ENCODE measurements at regions not wholly inside any gene's neighbourhood (a gene's known extent, or its start where the extent isn't known, plus 50 kb on each side); places are given as distances from the start of the nearest gene placed in this dataset.

GRCh38 chr14:101057394-101057793 is 153.9 kb upstream of the RTL1 start:
- H3K4me1 Mint-ChIP-seq (ENCODE audit: low read depth): no peaks in the 10 kb centered on the region
- H3K27ac Mint-ChIP-seq: no peak overlapping the region
- H3K9me3 Mint-ChIP-seq: peaks cover 15% of the 10 kb centered on the region
- H3K27me3 Mint-ChIP-seq: peaks cover 2% of the 10 kb centered on the region
- H3K36me3 Mint-ChIP-seq (ENCODE audit: low read depth): no peaks in the 10 kb centered on the region
- no peak overlapping the region for H3K4me3 Mint-ChIP-seq

- H3K27me3 Mint-ChIP-seq: peaks cover 2% of the 10 kb centered on the region
- H3K4me1 Mint-ChIP-seq (ENCODE audit: low read depth): no peaks in the 10 kb centered on the region
- H3K36me3 Mint-ChIP-seq (ENCODE audit: low read depth): no peaks in the 10 kb centered on the region
- peaks cover 15% of the 10 kb centered on the region for H3K9me3 Mint-ChIP-seq
- no peak overlapping the region for H3K27ac Mint-ChIP-seq
- H3K4me3 Mint-ChIP-seq: no peak overlapping the region
Observed at GRCh38 chr14:101058571-101058970, 155.0 kb upstream of the RTL1 start.

GRCh38 chr14:101060171-101060601 is 156.7 kb upstream of the RTL1 start:
- Mint-ChIP-seq H3K27me3 (no peaks in the 10 kb centered on the region), H3K9me3 (peaks cover 15% of the 10 kb centered on the region), H3K36me3 (ENCODE audit: low read depth) (no peaks in the 10 kb centered on the region), H3K4me3 (no peak overlapping the region), H3K27ac (no peak overlapping the region), H3K4me1 (ENCODE audit: low read depth) (no peaks in the 10 kb centered on the region)

- Mint-ChIP-seq H3K36me3 (ENCODE audit: low read depth) (no peaks in the 10 kb centered on the region), H3K9me3 (peaks cover 15% of the 10 kb centered on the region), H3K27me3 (no peaks in the 10 kb centered on the region), H3K27ac (no peak overlapping the region), H3K4me1 (ENCODE audit: low read depth) (no peaks in the 10 kb centered on the region), H3K4me3 (no peak overlapping the region)
Observed at GRCh38 chr14:101061411-101062064, 158.0 kb upstream of the RTL1 start.

GRCh38 chr14:101062065-101062450 is 158.5 kb upstream of the RTL1 start:
- no peak overlapping the region for H3K27ac Mint-ChIP-seq
- H3K4me3 Mint-ChIP-seq: no peak overlapping the region
- no peaks in the 10 kb centered on the region for H3K27me3 Mint-ChIP-seq
- H3K4me1 Mint-ChIP-seq (ENCODE audit: low read depth): no peaks in the 10 kb centered on the region
- peaks cover 15% of the 10 kb centered on the region for H3K9me3 Mint-ChIP-seq
- H3K36me3 Mint-ChIP-seq (ENCODE audit: low read depth): no peaks in the 10 kb centered on the region

GRCh38 chr14:101062601-101063000 is 159.1 kb upstream of the RTL1 start:
- H3K9me3 Mint-ChIP-seq: peaks cover 11% of the 10 kb centered on the region
- no peak overlapping the region for H3K4me3 Mint-ChIP-seq
- no peaks in the 10 kb centered on the region for H3K27me3 Mint-ChIP-seq
- H3K27ac Mint-ChIP-seq: no peak overlapping the region
- H3K4me1 Mint-ChIP-seq (ENCODE audit: low read depth): no peaks in the 10 kb centered on the region
- H3K36me3 Mint-ChIP-seq (ENCODE audit: low read depth): no peaks in the 10 kb centered on the region

GRCh38 chr14:101063121-101063520 is 159.6 kb upstream of the RTL1 start:
- H3K27me3 Mint-ChIP-seq: peaks cover 5% of the 10 kb centered on the region
- H3K9me3 Mint-ChIP-seq: peaks cover 10% of the 10 kb centered on the region
- no peaks in the 10 kb centered on the region for H3K36me3 Mint-ChIP-seq (ENCODE audit: low read depth)
- no peak overlapping the region for H3K27ac Mint-ChIP-seq
- no peaks in the 10 kb centered on the region for H3K4me1 Mint-ChIP-seq (ENCODE audit: low read depth)
- no peak overlapping the region for H3K4me3 Mint-ChIP-seq

- Mint-ChIP-seq H3K27ac (no peak overlapping the region), H3K4me1 (ENCODE audit: low read depth) (no peaks in the 10 kb centered on the region), H3K4me3 (no peak overlapping the region), H3K27me3 (peaks cover 15% of the 10 kb centered on the region), H3K9me3 (peaks cover 5% of the 10 kb centered on the region), H3K36me3 (ENCODE audit: low read depth) (no peaks in the 10 kb centered on the region)
Observed at GRCh38 chr14:101064121-101064661, 160.7 kb upstream of the RTL1 start.

- Mint-ChIP-seq H3K36me3 (ENCODE audit: low read depth) (no peaks in the 10 kb centered on the region), H3K9me3 (peaks cover 5% of the 10 kb centered on the region), H3K27me3 (peaks cover 15% of the 10 kb centered on the region), H3K27ac (no peak overlapping the region), H3K4me3 (no peak overlapping the region), H3K4me1 (ENCODE audit: low read depth) (no peaks in the 10 kb centered on the region)
Observed at GRCh38 chr14:101064718-101065117, 161.2 kb upstream of the RTL1 start.

GRCh38 chr14:101065246-101065645 is 161.7 kb upstream of the RTL1 start:
- no peak overlapping the region for H3K27ac Mint-ChIP-seq
- H3K27me3 Mint-ChIP-seq: peaks cover 15% of the 10 kb centered on the region
- H3K9me3 Mint-ChIP-seq: peaks cover 5% of the 10 kb centered on the region
- H3K36me3 Mint-ChIP-seq (ENCODE audit: low read depth): no peaks in the 10 kb centered on the region
- H3K4me3 Mint-ChIP-seq: no peak overlapping the region
- H3K4me1 Mint-ChIP-seq (ENCODE audit: low read depth): no peaks in the 10 kb centered on the region

GRCh38 chr14:101065696-101066694 is 162.5 kb upstream of the RTL1 start:
- H3K4me1 Mint-ChIP-seq (ENCODE audit: low read depth): no peaks in the 10 kb centered on the region

GRCh38 chr14:101066826-101067510 is 163.4 kb upstream of the RTL1 start:
- Mint-ChIP-seq H3K27me3 (peaks cover 15% of the 10 kb centered on the region), H3K4me1 (ENCODE audit: low read depth) (no peaks in the 10 kb centered on the region), H3K27ac (no peak overlapping the region), H3K4me3 (no peak overlapping the region), H3K36me3 (ENCODE audit: low read depth) (no peaks in the 10 kb centered on the region), H3K9me3 (no peaks in the 10 kb centered on the region)

More at GRCh38 chr14:101065696-101066694, 162.5 kb upstream of the RTL1 start:
- Mint-ChIP-seq H3K9me3 (peaks cover 3% of the 10 kb centered on the region), H3K27ac (no peak overlapping the region), H3K27me3 (peaks cover 15% of the 10 kb centered on the region), H3K36me3 (ENCODE audit: low read depth) (no peaks in the 10 kb centered on the region), H3K4me3 (no peak overlapping the region)

GRCh38 chr14:101068313-101069227 is 165.0 kb upstream of the RTL1 start:
- Mint-ChIP-seq H3K27me3 (peaks cover 15% of the 10 kb centered on the region), H3K9me3 (no peaks in the 10 kb centered on the region), H3K36me3 (ENCODE audit: low read depth) (no peaks in the 10 kb centered on the region), H3K27ac (no peak overlapping the region), H3K4me3 (no peak overlapping the region), H3K4me1 (ENCODE audit: low read depth) (no peaks in the 10 kb centered on the region)

- Mint-ChIP-seq H3K9me3 (no peaks in the 10 kb centered on the region), H3K27me3 (peaks cover 15% of the 10 kb centered on the region)
Observed at GRCh38 chr14:101069228-101069549, 165.7 kb upstream of the RTL1 start.

More at GRCh38 chr14:101069228-101069549, 165.7 kb upstream of the RTL1 start:
- no peaks in the 10 kb centered on the region for H3K4me1 Mint-ChIP-seq (ENCODE audit: low read depth)
- no peaks in the 10 kb centered on the region for H3K36me3 Mint-ChIP-seq (ENCODE audit: low read depth)
- no peak overlapping the region for H3K4me3 Mint-ChIP-seq
- H3K27ac Mint-ChIP-seq: no peak overlapping the region

Data from stimulated activated naive CD8-positive, alpha-beta T cell treated with anti-CD3 and anti-CD28 coated beads, Interleukin-15, Interleukin-2, amounts not matched to agents 100 ng/mL and 50 ng/mL, for 24 hours (primary cell).